H1 (cell line): ENCODE measurements at regions not wholly inside any gene's neighbourhood (a gene's known extent, or its start where the extent isn't known, plus 50 kb on each side); places are given as distances from the start of the nearest gene placed in this dataset.

ENCODE experiments used
- CBX8 ChIP-seq: fragments of 300-800, 300-1000 bp; sonication (generic); IDR thresholded peaks from 2 replicates; pipeline ENCODE4 v1.7.1; 2016; ENCODE audit warnings: low read depth, low read length, borderline replicate concordance
- CTCF ChIP-seq, 3 experiments: IDR thresholded peaks; 1 replicate in 2 of 3; 2 replicates in 1 of 3; pipeline versions ENCODE4 v1.5.1 to v1.6.1; 2011; ENCODE audit warnings: low read length in 3 of 3, mild to moderate bottlenecking in 3 of 3, inconsistent platforms in 2 of 3, low read depth in 1 of 3, moderate library complexity in 1 of 3; ENCODE audit not compliant: insufficient read depth in 1 of 3; ENCODE audit errors: control extremely low read depth in 1 of 3
- NRF1 ChIP-seq: IDR thresholded peaks from 2 replicates; pipeline ENCODE4 v1.6.1; 2011; ENCODE audit warnings: mild to moderate bottlenecking, low read depth, low read length, improper control_type of control experiment
- SIN3A ChIP-seq, 2 experiments: IDR thresholded peaks in 1 of 2; conservative IDR thresholded peaks in 1 of 2; 2 replicates each; pipeline ENCODE4 v1.6.1; 2011 to 2012; ENCODE audit warnings: low read length in 2 of 2, improper control_type of control experiment in 1 of 2, low read depth in 1 of 2, mild to moderate bottlenecking in 1 of 2

GRCh38 chr1:190029441-190029840 lies 448.2 kb downstream of the BRINP3 start (continued):
- TF ChIP-seq SIN3A (conservative IDR thresholded peaks at IDR 0.05 in 1 of 2, IDR thresholded peaks at IDR 0.05 in 1 of 2; ENCODE audit: low read depth in 1 of 2, low read length in 2 of 2) (no peak), CBX8 (no peak), NRF1 (no peak), CTCF (IDR thresholded peaks at IDR 0.05; ENCODE audit: control extremely low read depth in 1 of 3, insufficient read depth in 1 of 3, low read depth in 1 of 3, low read length in 3 of 3) (no peak)
